ENCODE measurements at regions not wholly inside any gene's neighbourhood (a gene's known extent, or its start where the extent isn't known, plus 50 kb on each side); places are given as distances from the start of the nearest gene placed in this dataset.
"Not testable (repeated sequence)": the region's sequence is repeated elsewhere in the genome, so short reads cannot be mapped to it uniquely, and the experiment has no call there.

- H3K27me3 Mint-ChIP-seq, H3K4me1 Mint-ChIP-seq, H3K36me3 Mint-ChIP-seq, CTCF ChIA-PET, H3K4me3 Mint-ChIP-seq, H3K27ac Mint-ChIP-seq, H3K9me3 Mint-ChIP-seq, DNase-seq: not testable (repeated sequence)
Measured at GRCh38 chr1:100821919-100822318, 72.7 kb downstream of the EXTL2 start.

Data from activated naive CD4-positive, alpha-beta T cell treated with anti-CD3 and anti-CD28 coated beads, Interleukin-2, amount 10 ng/mL, durations not matched to agents 7 days and 5 days (primary cell).